ENCODE measurements at regions not wholly inside any gene's neighbourhood (a gene's known extent, or its start where the extent isn't known, plus 50 kb on each side); places are given as distances from the start of the nearest gene placed in this dataset.

- no peaks in the 10 kb centered on the region for H3K36me3 ChIP-seq (ENCODE audit: insufficient read depth, low read length)
- H3K9me3 ChIP-seq (ENCODE audit: insufficient read depth, low read depth, low read length): 0 out of 2 replicates have a peak, but pooled peaks cover 5% of the 10 kb centered on the region
- no peak overlapping the region for H2AFZ ChIP-seq (ENCODE audit: low read length)
- no peaks in the 10 kb centered on the region for H3F3A ChIP-seq (ENCODE audit: low read depth)
- no peaks in the 10 kb centered on the region for H3K27me3 ChIP-seq (ENCODE audit: insufficient read depth, low read length, poor library complexity, severe bottlenecking)
- H3K79me2 ChIP-seq (ENCODE audit: insufficient read depth, low read length): no peaks in the 10 kb centered on the region
- H3K4me2 ChIP-seq (ENCODE audit: low read depth, low read length, poor library complexity, severe bottlenecking): no peak overlapping the region
- H3K9me2 ChIP-seq (replicated peaks; ENCODE audit: low read depth, low read length): no peaks in the 10 kb centered on the region
- no peak overlapping the region for H3K4me3 ChIP-seq (ENCODE audit: low read length, poor library complexity, severe bottlenecking)
- H3K9ac ChIP-seq (ENCODE audit: low read depth, low read length, poor library complexity, severe bottlenecking): no peak overlapping the region
- H4K20me1 ChIP-seq (ENCODE audit: insufficient read depth, low read length, poor library complexity, severe bottlenecking): no peaks in the 10 kb centered on the region
- TF ChIP-seq EZH2phosphoT487 (IDR thresholded peaks at IDR 0.05; ENCODE audit: borderline replicate concordance) (no peak), CTCF (conservative IDR thresholded peaks at IDR 0.05; ENCODE audit: low read length) (no peak)
- H3K4me1 ChIP-seq (ENCODE audit: insufficient read depth, low read length, poor library complexity, severe bottlenecking): no peaks in the 10 kb centered on the region
These were observed 283.9 kb upstream of the TNC start for GRCh38 chr9:115401756-115402327.

- H3K4me3 ChIP-seq (ENCODE audit: low read length, poor library complexity, severe bottlenecking): no peak overlapping the region
- no peak overlapping the region for H3K9ac ChIP-seq (ENCODE audit: low read depth, low read length, poor library complexity, severe bottlenecking)
- no peaks in the 10 kb centered on the region for H3K36me3 ChIP-seq (ENCODE audit: insufficient read depth, low read length)
- H3F3A ChIP-seq (ENCODE audit: low read depth): no peaks in the 10 kb centered on the region
- no peaks in the 10 kb centered on the region for H4K20me1 ChIP-seq (ENCODE audit: insufficient read depth, low read length, poor library complexity, severe bottlenecking)
- TF ChIP-seq CTCF (conservative IDR thresholded peaks at IDR 0.05; ENCODE audit: low read length): no peak
- no peak for TF ChIP-seq EZH2phosphoT487 (IDR thresholded peaks at IDR 0.05; ENCODE audit: borderline replicate concordance)
- no peak overlapping the region for H3K4me2 ChIP-seq (ENCODE audit: low read depth, low read length, poor library complexity, severe bottlenecking)
- H3K9me3 ChIP-seq (ENCODE audit: insufficient read depth, low read depth, low read length): 0 out of 2 replicates have a peak, but pooled peaks cover 5% of the 10 kb centered on the region
- H2AFZ ChIP-seq (ENCODE audit: low read length): no peak overlapping the region
- no peaks in the 10 kb centered on the region for H3K79me2 ChIP-seq (ENCODE audit: insufficient read depth, low read length)
- no peaks in the 10 kb centered on the region for H3K4me1 ChIP-seq (ENCODE audit: insufficient read depth, low read length, poor library complexity, severe bottlenecking)
- no peaks in the 10 kb centered on the region for H3K9me2 ChIP-seq (replicated peaks; ENCODE audit: low read depth, low read length)
- H3K27me3 ChIP-seq (ENCODE audit: insufficient read depth, low read length, poor library complexity, severe bottlenecking): no peaks in the 10 kb centered on the region
These were observed 285.8 kb upstream of the TNC start for GRCh38 chr9:115403753-115404152.

- Histone ChIP-seq H3K36me3 (ENCODE audit: insufficient read depth, low read length) (no peaks in the 10 kb centered on the region), H3K4me2 (ENCODE audit: low read depth, low read length, poor library complexity, severe bottlenecking) (no peak overlapping the region), H4K20me1 (ENCODE audit: insufficient read depth, low read length, poor library complexity, severe bottlenecking) (no peaks in the 10 kb centered on the region), H3F3A (ENCODE audit: low read depth) (no peaks in the 10 kb centered on the region), H3K4me3 (ENCODE audit: low read length, poor library complexity, severe bottlenecking) (no peak overlapping the region), H3K79me2 (ENCODE audit: insufficient read depth, low read length) (no peaks in the 10 kb centered on the region), H3K9me2 (replicated peaks; ENCODE audit: low read depth, low read length) (no peaks in the 10 kb centered on the region), H2AFZ (ENCODE audit: low read length) (no peak overlapping the region), H3K27me3 (ENCODE audit: insufficient read depth, low read length, poor library complexity, severe bottlenecking) (no peaks in the 10 kb centered on the region), H3K4me1 (ENCODE audit: insufficient read depth, low read length, poor library complexity, severe bottlenecking) (no peaks in the 10 kb centered on the region), H3K9ac (ENCODE audit: low read depth, low read length, poor library complexity, severe bottlenecking) (no peak overlapping the region), H3K9me3 (ENCODE audit: insufficient read depth, low read depth, low read length) (0 out of 2 replicates have a peak, but pooled peaks cover 5% of the 10 kb centered on the region)
- no peak for TF ChIP-seq EZH2phosphoT487 (IDR thresholded peaks at IDR 0.05; ENCODE audit: borderline replicate concordance)
- no peak for TF ChIP-seq CTCF (conservative IDR thresholded peaks at IDR 0.05; ENCODE audit: low read length)
These were observed 286.4 kb upstream of the TNC start for GRCh38 chr9:115404311-115404710.

Measured in Loucy (cell line).